ENCODE measurements at regions not wholly inside any gene's neighbourhood (a gene's known extent, or its start where the extent isn't known, plus 50 kb on each side); places are given as distances from the start of the nearest gene placed in this dataset.

DNA sequence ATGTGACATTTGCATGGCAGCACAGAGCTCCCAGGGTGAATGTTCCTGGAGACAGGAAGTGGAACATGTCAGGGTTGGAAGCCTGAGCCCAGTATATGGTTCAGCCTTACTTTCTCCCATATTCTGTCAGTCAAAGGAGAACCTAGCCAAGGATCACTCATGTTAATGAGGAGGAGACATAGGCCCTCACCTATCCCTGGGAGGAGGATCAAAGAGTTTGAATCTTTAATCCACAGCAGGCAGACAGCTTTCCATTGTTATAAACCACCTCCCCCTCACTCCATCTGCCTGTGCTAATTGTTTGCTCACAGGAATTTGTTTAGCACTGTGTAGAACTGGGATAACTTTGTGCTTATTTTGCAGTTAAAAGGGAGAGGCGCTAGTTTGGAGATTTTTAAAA, 1069.1 kb downstream of the EFNB2 start (continued):
- TF ChIP-seq, protein P1, sequence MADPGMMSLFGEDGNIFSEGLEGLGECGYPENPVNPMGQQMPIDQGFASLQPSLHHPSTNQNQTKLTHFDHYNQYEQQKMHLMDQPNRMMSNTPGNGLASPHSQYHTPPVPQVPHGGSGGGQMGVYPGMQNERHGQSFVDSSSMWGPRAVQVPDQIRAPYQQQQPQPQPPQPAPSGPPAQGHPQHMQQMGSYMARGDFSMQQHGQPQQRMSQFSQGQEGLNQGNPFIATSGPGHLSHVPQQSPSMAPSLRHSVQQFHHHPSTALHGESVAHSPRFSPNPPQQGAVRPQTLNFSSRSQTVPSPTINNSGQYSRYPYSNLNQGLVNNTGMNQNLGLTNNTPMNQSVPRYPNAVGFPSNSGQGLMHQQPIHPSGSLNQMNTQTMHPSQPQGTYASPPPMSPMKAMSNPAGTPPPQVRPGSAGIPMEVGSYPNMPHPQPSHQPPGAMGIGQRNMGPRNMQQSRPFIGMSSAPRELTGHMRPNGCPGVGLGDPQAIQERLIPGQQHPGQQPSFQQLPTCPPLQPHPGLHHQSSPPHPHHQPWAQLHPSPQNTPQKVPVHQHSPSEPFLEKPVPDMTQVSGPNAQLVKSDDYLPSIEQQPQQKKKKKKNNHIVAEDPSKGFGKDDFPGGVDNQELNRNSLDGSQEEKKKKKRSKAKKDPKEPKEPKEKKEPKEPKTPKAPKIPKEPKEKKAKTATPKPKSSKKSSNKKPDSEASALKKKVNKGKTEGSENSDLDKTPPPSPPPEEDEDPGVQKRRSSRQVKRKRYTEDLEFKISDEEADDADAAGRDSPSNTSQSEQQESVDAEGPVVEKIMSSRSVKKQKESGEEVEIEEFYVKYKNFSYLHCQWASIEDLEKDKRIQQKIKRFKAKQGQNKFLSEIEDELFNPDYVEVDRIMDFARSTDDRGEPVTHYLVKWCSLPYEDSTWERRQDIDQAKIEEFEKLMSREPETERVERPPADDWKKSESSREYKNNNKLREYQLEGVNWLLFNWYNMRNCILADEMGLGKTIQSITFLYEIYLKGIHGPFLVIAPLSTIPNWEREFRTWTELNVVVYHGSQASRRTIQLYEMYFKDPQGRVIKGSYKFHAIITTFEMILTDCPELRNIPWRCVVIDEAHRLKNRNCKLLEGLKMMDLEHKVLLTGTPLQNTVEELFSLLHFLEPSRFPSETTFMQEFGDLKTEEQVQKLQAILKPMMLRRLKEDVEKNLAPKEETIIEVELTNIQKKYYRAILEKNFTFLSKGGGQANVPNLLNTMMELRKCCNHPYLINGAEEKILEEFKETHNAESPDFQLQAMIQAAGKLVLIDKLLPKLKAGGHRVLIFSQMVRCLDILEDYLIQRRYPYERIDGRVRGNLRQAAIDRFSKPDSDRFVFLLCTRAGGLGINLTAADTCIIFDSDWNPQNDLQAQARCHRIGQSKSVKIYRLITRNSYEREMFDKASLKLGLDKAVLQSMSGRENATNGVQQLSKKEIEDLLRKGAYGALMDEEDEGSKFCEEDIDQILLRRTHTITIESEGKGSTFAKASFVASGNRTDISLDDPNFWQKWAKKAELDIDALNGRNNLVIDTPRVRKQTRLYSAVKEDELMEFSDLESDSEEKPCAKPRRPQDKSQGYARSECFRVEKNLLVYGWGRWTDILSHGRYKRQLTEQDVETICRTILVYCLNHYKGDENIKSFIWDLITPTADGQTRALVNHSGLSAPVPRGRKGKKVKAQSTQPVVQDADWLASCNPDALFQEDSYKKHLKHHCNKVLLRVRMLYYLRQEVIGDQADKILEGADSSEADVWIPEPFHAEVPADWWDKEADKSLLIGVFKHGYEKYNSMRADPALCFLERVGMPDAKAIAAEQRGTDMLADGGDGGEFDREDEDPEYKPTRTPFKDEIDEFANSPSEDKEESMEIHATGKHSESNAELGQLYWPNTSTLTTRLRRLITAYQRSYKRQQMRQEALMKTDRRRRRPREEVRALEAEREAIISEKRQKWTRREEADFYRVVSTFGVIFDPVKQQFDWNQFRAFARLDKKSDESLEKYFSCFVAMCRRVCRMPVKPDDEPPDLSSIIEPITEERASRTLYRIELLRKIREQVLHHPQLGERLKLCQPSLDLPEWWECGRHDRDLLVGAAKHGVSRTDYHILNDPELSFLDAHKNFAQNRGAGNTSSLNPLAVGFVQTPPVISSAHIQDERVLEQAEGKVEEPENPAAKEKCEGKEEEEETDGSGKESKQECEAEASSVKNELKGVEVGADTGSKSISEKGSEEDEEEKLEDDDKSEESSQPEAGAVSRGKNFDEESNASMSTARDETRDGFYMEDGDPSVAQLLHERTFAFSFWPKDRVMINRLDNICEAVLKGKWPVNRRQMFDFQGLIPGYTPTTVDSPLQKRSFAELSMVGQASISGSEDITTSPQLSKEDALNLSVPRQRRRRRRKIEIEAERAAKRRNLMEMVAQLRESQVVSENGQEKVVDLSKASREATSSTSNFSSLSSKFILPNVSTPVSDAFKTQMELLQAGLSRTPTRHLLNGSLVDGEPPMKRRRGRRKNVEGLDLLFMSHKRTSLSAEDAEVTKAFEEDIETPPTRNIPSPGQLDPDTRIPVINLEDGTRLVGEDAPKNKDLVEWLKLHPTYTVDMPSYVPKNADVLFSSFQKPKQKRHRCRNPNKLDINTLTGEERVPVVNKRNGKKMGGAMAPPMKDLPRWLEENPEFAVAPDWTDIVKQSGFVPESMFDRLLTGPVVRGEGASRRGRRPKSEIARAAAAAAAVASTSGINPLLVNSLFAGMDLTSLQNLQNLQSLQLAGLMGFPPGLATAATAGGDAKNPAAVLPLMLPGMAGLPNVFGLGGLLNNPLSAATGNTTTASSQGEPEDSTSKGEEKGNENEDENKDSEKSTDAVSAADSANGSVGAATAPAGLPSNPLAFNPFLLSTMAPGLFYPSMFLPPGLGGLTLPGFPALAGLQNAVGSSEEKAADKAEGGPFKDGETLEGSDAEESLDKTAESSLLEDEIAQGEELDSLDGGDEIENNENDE (IDR thresholded peaks at IDR 0.05; ENCODE audit: insufficient replicate concordance, low read length), result no peak
- TF ChIP-seq YY1 (IDR thresholded peaks at IDR 0.05; ENCODE audit: low read depth, low read length), result no peak
- TF ChIP-seq, protein P2, sequence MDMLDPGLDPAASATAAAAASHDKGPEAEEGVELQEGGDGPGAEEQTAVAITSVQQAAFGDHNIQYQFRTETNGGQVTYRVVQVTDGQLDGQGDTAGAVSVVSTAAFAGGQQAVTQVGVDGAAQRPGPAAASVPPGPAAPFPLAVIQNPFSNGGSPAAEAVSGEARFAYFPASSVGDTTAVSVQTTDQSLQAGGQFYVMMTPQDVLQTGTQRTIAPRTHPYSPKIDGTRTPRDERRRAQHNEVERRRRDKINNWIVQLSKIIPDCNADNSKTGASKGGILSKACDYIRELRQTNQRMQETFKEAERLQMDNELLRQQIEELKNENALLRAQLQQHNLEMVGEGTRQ (IDR thresholded peaks at IDR 0.05; ENCODE audit: low read length), result no peak
- TF ChIP-seq RFX5 (IDR thresholded peaks at IDR 0.05; ENCODE audit: borderline replicate concordance, low read depth, low read length), result no peak
- no peak for TF ChIP-seq HDAC6 (IDR thresholded peaks at IDR 0.05; ENCODE audit: low read depth, low read length)
- no peak for TF ChIP-seq MAFK (IDR thresholded peaks at IDR 0.05; ENCODE audit: low read depth, low read length)
